Tibial nerve (tissue), 4 donors: ENCODE measurements at regions not wholly inside any gene's neighbourhood (a gene's known extent, or its start where the extent isn't known, plus 50 kb on each side); places are given as distances from the start of the nearest gene placed in this dataset.

Experiments used
- DNase-seq, 2 donors: peaks; one replicate each; pipeline ENCODE4 v3.0.0-alpha.2; 2019; ENCODE audit warnings: low spot score in 2 of 2
- H3K27ac ChIP-seq, 4 donors: fragments of 200-600 bp; sonication (generic) in 3 of 4; one replicate each; pipeline ENCODE4 v1.5.1; 2017 to 2019; ENCODE audit warnings: mild to moderate bottlenecking in 1 of 4
- H3K27me3 ChIP-seq, 2 donors: fragments of 200-600 bp; sonication (generic) in 1 of 2; one replicate each; pipeline versions ENCODE4 v1.5.1 to v1.6.0; 2017 to 2019
- H3K36me3 ChIP-seq, 3 donors: fragments of 200-600 bp; sonication (generic); one replicate each; pipeline ENCODE4 v1.5.1; 2018 to 2019
- H3K4me1 ChIP-seq, 4 donors: fragments of 200-600 bp; sonication (generic) in 3 of 4; one replicate each; pipeline ENCODE4 v1.5.1; 2017 to 2019
- H3K4me3 ChIP-seq, 4 donors: fragments of 200-600 bp; sonication (generic) in 3 of 4; one replicate each; pipeline ENCODE4 v1.5.1; 2017 to 2019; ENCODE audit warnings: mild to moderate bottlenecking in 1 of 4, moderate library complexity in 1 of 4
- H3K9me3 ChIP-seq, 4 donors: fragments of 200-600 bp; sonication (generic) in 3 of 4; one replicate each; pipeline ENCODE4 v1.5.1; 2017 to 2019
- EP300 ChIP-seq, 2 donors: sonication (generic); formaldehyde crosslinking; IDR thresholded peaks; one replicate each; pipeline ENCODE4 v1.6.1; 2017; ENCODE audit warnings: antibody characterized with exemption in 2 of 2, mild to moderate bottlenecking in 1 of 2
- POLR2A ChIP-seq, 2 donors: fragments of 450-650 bp; IDR thresholded peaks; one replicate each; pipeline ENCODE4 v1.6.1; 2017; ENCODE audit warnings: antibody characterized with exemption in 2 of 2, mild to moderate bottlenecking in 2 of 2, moderate library complexity in 2 of 2
- WGBS, 2 donors: methylation state at CpG; one replicate each; pipeline ENCODE4 v1.1.5; 2018; 5-methylcytosine and 5-hydroxymethylcytosine counted together
- TF ChIP-seq, protein P1 (sequence below), 5 experiments: fragments of 200-600 bp in 3 of 5; fragments of 450-650 bp in 2 of 5; sonication (generic) in 3 of 5; IDR thresholded peaks; one replicate each; pipeline ENCODE4 v1.5.1; 2016 to 2019; ENCODE audit warnings: antibody characterized with exemption in 5 of 5, mild to moderate bottlenecking in 3 of 5, moderate library complexity in 2 of 5

DNA sequence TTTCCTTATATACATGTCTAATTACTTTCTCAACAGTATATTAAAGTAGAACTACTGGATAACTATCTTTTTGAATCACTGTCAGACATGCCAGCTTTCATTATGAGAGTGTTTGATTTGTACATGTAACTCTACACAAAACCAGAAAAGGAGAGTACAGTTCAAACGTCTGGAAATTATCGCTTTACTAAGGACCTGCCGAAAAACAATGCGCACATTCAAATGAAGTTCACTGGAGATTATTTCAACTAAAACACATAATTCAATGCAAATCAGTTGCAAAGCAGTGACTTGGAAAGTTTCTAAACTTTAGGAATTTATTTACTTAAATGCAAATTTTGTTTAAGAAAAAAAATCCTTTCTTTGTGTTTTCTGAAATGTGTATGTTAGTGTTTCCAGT, 942.5 kb downstream of the EFNA5 start:
- DNase-seq = no peak
- H3K27me3 ChIP-seq = no peaks in the 10 kb centered on the region
- 77 to 78% methylated on average over 4 of the region's 4 CpGs for WGBS, 2 donors
- H3K9me3 ChIP-seq = peaks cover 0 to 19% (median 2%) of the 10 kb centered on the region in 4 donors
- TF ChIP-seq EP300 (IDR thresholded peaks at IDR 0.05) = no peak
- TF ChIP-seq POLR2A (IDR thresholded peaks at IDR 0.05) = no peak
- TF ChIP-seq, protein P1, sequence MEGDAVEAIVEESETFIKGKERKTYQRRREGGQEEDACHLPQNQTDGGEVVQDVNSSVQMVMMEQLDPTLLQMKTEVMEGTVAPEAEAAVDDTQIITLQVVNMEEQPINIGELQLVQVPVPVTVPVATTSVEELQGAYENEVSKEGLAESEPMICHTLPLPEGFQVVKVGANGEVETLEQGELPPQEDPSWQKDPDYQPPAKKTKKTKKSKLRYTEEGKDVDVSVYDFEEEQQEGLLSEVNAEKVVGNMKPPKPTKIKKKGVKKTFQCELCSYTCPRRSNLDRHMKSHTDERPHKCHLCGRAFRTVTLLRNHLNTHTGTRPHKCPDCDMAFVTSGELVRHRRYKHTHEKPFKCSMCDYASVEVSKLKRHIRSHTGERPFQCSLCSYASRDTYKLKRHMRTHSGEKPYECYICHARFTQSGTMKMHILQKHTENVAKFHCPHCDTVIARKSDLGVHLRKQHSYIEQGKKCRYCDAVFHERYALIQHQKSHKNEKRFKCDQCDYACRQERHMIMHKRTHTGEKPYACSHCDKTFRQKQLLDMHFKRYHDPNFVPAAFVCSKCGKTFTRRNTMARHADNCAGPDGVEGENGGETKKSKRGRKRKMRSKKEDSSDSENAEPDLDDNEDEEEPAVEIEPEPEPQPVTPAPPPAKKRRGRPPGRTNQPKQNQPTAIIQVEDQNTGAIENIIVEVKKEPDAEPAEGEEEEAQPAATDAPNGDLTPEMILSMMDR (IDR thresholded peaks at IDR 0.05) = no peak
- no peak overlapping the region for H3K4me3 ChIP-seq
- H3K4me1 ChIP-seq = no peaks in the 10 kb centered on the region
- no peak overlapping the region for H3K27ac ChIP-seq
- H3K36me3 ChIP-seq = no peaks in the 10 kb centered on the region

DNA sequence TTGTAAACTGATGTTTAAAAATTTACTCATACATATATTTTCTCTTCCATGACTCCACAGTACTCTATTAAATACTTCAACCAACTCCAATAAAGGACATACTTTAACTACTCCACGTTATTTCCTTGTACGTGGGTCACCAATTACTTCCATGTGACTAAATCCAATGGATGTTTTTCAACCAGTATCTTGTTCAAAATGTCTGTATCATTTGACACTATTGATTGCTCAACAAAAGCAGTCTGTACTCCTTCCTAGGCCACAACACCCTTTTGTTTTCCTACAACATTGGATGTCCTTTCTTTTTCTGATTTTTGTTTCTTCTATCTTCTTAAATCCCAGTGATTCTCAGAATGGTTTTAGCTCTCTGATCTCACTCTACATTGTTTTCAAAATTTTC, 943.7 kb downstream of the EFNA5 start:
- no peak overlapping the region for H3K27ac ChIP-seq
- WGBS, 2 donors = 48 to 59% methylated on average over 2 of the region's 2 CpGs
- H3K27me3 ChIP-seq = no peaks in the 10 kb centered on the region
- DNase-seq = no peak
- no peaks in the 10 kb centered on the region for H3K4me1 ChIP-seq
- no peaks in the 10 kb centered on the region for H3K36me3 ChIP-seq
- no peak overlapping the region for H3K4me3 ChIP-seq
- H3K9me3 ChIP-seq = peaks cover 0 to 7% (median 0%) of the 10 kb centered on the region in 4 donors
- TF ChIP-seq, protein P1 (IDR thresholded peaks at IDR 0.05) = no peak
- no peak for TF ChIP-seq EP300 (IDR thresholded peaks at IDR 0.05)
- TF ChIP-seq POLR2A (IDR thresholded peaks at IDR 0.05) = no peak

DNA sequence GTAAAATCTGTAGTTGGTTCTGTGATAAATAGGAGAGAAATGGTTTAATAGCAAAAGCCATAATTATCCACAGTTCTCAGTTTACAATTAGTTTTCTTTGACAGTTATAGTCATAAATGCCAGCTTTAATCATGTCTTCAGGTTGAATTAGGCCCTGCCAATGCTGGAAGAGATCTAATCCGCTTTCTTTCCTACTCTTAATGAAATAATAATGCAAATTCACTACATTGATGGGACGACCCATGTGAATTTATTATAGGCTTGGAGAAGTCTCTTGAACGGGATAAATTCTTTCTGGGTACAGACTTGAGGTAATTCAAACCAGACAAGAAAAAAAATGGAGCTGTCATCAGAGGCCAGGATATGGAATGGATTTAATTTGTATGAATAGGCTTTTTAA, 950.4 kb downstream of the EFNA5 start:
- no peak overlapping the region for H3K4me3 ChIP-seq
- no peak for DNase-seq
- no peak overlapping the region for H3K27ac ChIP-seq
- WGBS, 2 donors = 54 to 76% methylated on average over 3 of the region's 3 CpGs
- no peaks in the 10 kb centered on the region for H3K27me3 ChIP-seq
- no peaks in the 10 kb centered on the region for H3K4me1 ChIP-seq
- H3K36me3 ChIP-seq = no peaks in the 10 kb centered on the region
- TF ChIP-seq EP300 (IDR thresholded peaks at IDR 0.05) (no peak), POLR2A (IDR thresholded peaks at IDR 0.05) (no peak)
- TF ChIP-seq, protein P1 (IDR thresholded peaks at IDR 0.05) = no peak
- no peaks in the 10 kb centered on the region for H3K9me3 ChIP-seq

DNA sequence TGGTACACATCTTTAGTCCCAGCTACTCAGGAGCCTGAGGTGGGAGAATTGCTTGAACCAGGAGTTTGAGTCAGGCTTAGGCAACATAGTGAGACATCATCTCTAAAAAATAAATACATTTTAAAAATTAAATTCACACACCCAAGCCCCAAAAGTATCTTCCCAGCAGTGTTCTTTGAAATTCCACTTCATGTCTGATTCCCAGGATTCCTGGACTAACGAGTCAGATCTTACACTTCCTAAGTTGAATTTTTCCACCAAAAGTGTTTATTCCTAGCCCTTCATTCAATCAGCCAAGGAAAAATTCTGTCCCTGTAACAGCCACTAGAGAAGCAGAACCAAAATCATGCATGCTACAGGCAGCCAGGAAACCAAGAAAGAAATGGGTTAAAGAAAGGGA, 970.9 kb downstream of the EFNA5 start:
- Histone ChIP-seq H3K9me3 (no peaks in the 10 kb centered on the region), H3K4me3 (no peak overlapping the region), H3K4me1 (no peaks in the 10 kb centered on the region), H3K27ac (no peak overlapping the region), H3K27me3 (no peaks in the 10 kb centered on the region), H3K36me3 (no peaks in the 10 kb centered on the region)
- no peak for DNase-seq
- WGBS, 2 donors = 80 to 85% methylated on average over 1 of the region's 1 CpG
- TF ChIP-seq POLR2A (IDR thresholded peaks at IDR 0.05) (no peak), EP300 (IDR thresholded peaks at IDR 0.05) (no peak)
- TF ChIP-seq, protein P1 (IDR thresholded peaks at IDR 0.05) = no peak

DNA sequence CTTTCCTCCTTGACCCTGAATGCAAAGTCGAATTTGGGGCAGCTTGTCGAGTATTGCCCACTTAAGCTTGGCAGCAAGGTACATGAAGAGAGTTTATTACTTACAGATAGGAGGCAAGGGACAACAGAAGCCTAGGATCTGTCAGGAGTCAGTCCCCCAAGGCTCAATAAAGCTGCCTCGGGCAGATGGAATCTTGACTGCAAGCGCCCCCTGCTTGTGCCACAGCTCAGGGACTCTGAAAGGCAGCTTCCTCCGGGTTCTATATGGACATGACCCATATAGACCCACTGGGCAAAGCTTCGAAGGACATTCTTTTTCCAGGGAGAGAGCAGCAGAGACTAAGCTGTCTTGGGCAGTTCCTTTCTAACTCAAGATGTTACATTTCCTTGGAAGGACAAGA, 971.5 kb downstream of the EFNA5 start:
- DNase-seq = no peak
- 67 to 82% methylated on average over 6 of the region's 6 CpGs for WGBS, 2 donors

More for the DNA sequence above, 971.5 kb downstream of the EFNA5 start:
- H3K9me3 ChIP-seq = no peaks in the 10 kb centered on the region
- H3K4me1 ChIP-seq = no peaks in the 10 kb centered on the region
- H3K27ac ChIP-seq = no peak overlapping the region
- H3K36me3 ChIP-seq = no peaks in the 10 kb centered on the region
- TF ChIP-seq, protein P1 (IDR thresholded peaks at IDR 0.05) = no peak
- no peak for TF ChIP-seq EP300 (IDR thresholded peaks at IDR 0.05)
- no peaks in the 10 kb centered on the region for H3K27me3 ChIP-seq
- no peak overlapping the region for H3K4me3 ChIP-seq
